GM19351 (cell line): ENCODE measurements at regions not wholly inside any gene's neighbourhood (a gene's known extent, or its start where the extent isn't known, plus 50 kb on each side); places are given as distances from the start of the nearest gene placed in this dataset.

Experiments
- ATAC-seq: cut with Tn5 transposase; IDR thresholded peaks from one replicate; pipeline ENCODE4 v1.9.1; 2021; ENCODE audit warnings: mild to moderate bottlenecking, moderate library complexity; ENCODE audit not compliant: unreplicated experiment

DNA sequence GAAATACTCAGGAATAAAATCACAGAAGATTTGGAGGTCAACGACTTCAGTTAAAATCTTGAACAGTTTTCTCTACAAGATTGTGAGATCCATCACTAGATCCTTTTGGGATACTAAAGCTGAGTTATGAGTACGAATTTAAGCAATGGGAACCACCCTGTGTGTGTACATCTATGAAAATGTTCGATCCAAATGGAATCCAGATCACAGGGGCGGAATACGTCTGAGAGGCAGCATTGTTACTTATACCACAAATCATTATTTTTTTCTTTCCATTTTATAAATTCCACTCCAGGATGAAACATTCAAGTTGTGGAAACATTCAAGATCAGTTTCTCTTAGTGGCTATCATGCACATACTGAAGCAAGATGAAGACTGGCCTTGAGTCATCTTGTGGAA lies 239.3 kb upstream of the PAPPA start:
- no peak for ATAC-seq

DNA sequence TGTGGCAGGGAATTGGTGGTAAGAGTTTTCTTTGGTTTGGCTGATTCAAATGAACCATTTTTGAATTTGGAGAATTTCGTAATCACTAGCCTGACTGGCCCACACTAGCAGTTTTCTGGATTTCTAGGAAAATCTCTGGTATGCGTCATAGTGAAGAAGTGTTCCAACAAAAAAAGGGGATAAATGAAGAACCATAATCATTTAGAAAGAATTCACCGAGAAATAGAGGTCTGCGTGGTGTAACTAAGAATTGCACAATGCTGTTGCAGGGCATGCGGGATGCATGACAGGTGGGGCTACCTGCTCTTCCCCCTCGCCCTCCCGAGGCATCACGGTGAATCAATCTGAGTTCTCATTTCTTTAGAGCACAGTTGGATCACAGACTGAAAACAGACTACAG lies 232.3 kb upstream of the PAPPA start:
- ATAC-seq: no peak

DNA sequence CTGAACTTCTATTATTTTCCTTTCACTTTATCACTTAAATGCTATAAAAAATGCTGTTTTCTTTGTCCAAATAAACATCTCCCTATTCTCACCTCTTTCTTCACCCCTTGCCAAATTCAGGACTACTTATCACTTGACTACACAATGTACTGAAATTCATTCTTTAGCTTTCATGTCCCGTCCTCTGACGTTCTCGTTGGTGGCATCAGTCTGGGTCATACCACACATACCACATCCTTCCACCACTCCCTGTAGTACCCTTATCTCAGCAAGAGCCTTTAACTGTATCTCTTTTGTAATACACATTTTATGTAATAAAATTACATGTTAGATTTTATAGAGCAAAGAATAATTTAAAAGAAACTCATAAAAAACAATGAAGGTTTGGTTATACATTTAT lies 231.1 kb upstream of the PAPPA start:
- ATAC-seq: no peak

DNA sequence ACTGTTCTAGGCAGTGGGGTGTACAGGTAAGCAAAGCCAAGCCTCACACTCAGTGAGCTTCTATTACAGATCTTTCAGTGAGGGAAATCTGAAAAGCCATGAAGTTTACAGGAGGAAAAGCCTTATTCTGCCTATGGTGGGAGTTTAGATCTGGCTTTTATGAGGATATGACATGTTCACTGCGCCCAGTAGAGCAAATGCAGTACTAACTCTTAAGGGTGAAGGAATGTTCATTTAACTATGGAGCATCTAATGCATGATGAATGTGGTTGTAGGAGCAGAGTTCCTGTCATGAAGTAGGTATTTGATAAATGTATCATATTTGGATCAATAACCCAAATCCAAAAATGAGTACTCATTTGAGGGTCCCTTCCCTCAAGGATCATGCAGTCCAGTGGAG lies 230.2 kb upstream of the PAPPA start:
- no peak for ATAC-seq

DNA sequence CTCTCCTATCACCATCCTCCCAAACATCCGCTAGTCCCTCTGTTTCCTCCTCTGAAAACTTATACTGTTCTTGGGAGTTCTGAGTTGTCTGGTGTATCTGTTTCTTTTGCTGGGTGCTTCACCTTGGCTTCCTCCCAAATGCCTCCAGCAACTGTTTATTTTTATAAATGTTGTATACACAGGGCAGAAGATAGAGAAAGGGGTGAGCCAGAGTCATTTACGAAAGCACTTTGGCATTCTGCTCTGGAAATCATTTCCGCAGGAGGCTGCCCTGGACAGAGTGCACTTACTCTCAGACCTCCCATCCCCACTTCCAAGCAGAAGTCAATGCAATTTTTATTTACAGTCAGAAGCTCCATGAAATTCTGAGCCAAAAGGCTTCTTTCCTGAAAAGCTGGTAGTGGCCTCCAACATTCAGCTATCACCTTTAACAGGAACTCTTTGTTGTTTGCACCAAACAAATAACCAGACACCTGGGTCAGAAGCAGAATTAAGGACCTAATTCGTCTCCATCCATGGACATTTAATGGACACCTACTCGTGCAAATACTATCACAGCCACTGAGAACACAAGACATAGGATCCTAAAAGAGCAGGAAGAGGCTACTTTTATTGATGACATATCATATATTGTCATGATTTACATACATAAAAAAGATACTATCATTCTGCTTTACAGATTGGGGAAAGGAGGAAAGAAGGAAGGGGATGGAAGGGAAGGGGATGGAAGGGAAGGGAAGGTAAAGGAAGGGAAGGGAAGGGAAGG lies 229.5 kb upstream of the PAPPA start:
- ATAC-seq: no peak

DNA sequence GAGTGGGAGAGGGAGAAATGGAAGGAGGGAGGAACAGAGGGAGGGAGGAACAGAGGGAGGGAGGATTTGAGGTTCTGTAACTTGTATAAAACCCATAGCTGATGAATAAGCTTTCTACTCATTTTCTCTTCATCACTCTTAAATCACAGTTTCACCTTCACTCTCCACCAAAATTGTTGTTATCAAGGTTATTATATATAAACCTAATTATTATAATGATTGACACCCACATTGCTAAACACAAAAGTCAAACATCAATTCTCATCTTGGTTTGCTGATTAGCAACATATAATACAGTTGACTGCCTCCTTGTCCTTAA lies 229.0 kb upstream of the PAPPA start:
- no peak for ATAC-seq

DNA sequence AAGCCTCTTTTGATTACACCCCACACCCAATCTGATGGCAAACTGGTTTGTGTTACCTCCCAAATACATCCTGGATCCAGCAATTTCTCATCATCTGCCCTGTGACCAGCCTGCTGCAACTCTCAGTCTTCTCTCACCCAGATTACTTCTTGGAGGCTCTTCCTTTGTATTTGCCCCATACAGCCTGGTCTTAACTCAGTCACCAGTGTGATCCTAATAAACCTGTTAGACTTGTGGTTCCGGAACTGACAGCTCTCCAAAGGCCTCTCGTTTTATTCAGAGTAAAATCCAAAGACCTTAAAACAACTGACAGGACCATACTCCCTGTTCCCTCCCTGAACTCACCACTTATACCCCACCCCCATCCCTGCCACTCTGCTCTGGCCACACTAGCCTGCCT lies 228.2 kb upstream of the PAPPA start:
- no peak for ATAC-seq

DNA sequence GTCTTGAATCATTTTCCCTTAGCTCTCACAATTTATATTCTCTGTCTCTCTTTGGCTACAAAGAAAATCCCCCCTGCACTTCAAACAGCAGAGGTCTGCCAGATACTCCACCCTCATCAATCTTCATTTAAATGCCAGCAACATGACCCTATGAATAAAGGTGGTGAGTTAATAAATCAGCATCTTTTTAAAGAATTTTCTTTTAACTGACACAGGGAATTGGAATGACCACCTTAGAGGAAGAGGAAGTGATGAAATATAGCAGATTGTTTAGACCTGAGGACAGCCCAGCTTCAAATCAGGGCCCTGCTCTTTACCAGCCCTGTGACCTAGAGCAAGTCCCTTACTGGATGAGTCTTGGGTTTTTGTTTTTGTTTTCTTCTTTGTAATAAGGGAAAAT lies 223.1 kb upstream of the PAPPA start:
- ATAC-seq: no peak

DNA sequence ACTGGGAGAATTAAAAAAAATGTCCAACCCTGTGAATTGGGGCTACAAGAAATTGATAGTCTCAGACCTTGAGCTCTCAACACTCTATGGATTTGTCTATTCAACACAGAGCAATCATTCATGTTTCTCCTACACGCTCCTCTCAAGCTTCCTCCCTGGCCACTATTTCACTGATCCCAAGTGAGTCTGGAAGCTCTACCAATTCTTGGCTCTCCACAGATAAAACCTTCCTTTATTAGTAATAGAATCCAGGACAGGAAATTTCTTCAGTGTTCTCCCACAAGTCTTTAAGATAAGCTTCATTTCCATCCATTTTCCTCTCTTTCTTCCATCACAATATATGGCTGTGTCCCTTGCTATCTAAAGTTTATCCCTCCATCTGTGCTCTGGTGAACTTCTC lies 215.1 kb upstream of the PAPPA start:
- no peak for ATAC-seq

DNA sequence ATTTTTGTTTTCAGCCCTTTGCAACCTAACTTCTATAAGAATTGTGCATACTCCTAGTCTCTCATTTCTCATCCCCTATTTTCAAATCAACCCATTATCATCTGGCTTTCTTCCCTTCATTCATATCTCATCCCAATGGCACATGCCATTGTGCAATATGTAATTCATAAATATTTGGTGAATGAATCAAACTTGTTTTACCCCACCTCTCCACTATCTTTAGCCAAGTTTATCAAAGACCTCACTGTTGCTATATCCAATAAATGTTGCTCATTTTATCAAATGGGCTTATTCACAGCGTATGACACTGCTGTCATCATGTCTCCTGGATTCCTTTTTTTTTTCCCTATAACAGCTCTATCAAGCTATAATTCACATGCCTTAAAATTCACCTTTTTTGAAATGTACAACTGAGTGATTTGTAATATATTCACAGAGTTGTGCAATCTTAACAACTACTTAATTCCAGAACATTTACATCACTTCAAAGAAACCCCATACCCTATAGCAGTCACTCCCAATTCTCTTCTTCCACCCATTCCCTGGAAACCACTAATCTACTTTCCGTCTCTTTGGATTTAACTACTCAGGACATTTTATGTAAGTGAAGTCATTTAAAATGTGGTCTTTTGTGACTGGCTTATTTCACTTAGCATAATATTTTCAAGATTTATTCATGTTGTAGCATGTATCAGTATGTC lies 214.4 kb upstream of the PAPPA start:
- ATAC-seq: no peak

DNA sequence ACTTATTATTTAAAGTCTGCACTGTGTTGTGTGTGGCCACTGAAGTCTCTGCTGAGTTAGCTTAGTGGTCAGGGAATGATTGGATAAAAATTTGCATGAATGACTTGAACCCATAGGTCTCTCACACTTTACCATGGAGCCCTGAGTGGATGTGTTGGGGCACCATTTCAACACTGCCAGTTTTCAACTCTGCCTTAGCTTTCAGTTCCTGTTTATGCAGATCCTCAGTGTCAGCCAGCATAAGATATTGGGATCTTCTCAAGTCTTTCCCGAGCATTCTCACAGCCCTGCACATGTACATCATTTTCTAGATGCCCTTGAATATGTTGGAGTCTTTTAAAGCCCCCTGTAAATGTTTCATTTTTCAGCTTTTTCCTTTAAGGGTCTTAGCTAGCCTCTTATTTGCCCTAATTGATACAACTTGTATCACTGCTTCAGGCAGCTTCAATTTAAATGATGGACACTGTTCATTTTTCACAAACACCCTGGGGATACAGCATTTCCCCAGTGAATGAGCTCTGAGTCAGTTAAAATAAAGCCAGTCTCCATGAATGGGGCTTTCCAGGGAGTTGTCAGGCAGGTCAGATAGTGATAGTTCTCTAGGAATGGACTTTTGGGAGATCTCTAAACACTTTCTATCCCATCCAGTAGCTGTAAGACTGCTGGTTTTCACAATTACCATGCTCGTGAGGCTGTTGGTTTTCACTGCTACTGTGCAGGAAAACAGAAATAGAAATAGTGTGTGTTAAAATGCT lies 211.9 kb upstream of the PAPPA start:
- ATAC-seq: no peak

DNA sequence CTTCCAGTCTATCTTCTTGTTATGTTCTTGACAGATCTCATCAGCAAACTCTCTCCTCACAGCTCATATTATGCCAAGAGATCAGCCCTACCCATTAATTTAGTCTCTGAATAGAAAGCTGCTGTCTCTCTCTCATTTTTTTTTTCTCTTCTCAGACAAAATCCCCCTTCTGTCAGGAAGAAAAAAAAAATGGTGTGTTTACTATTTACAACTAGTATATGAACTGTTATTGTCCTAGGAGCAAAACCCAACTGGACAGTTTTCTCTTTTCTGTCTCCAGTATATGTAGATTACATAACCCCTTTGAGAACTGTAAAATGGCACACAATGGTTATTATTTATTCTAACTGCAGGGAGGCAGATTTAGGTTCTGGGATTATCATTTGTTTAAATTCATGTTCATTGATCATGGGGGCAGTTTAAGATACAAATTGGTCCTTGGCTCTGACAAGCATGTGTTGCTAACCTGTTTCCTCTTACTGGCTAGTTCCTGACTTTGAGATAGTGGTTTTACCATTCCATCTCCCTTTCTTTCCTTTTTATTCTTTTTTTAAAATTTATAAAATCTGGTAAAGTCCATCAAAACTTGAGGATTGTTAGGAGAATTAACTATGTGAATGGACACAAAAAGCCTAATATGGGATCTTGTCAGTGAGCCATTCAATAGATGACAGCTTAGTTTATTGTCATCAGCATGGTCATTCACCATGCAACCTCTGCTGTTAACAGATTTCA lies 210.0 kb upstream of the PAPPA start:
- no peak for ATAC-seq

DNA sequence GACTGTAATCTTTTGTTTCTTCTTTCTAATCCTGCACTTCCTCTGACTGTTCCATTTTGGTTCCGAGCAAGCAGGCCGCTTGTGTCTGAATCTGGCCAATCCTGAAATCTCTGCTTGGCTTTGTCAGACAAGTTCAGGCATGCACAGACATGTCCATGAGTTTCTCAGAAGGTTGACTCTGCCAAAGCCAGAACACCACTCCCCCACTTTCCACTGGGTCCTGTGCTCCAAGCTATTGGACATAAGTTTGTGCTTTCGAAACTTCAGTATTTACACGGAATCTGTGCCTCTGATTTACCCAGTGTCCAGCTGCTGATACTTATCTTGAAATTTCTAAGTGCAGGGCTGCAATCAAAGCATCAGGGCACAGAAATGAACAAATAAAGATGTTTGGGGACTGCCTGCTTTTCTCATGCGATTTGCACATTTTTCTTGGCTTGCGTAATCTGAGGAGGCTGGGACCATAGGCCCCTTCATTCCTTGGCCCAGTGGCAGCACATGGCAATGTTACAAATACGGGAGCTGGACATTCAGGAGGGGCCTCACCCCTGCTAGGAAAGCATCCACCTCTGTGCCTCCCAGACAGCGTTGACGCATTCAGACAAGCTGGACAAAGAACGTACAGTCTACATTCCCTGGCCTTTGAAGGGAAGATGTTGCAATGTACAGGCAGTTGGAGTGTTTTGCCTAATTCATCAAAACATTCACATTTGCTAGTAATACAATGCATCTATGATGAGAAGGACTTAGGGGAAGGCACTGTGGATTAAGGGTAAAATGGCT lies 209.2 kb upstream of the PAPPA start:
- ATAC-seq: no peak

DNA sequence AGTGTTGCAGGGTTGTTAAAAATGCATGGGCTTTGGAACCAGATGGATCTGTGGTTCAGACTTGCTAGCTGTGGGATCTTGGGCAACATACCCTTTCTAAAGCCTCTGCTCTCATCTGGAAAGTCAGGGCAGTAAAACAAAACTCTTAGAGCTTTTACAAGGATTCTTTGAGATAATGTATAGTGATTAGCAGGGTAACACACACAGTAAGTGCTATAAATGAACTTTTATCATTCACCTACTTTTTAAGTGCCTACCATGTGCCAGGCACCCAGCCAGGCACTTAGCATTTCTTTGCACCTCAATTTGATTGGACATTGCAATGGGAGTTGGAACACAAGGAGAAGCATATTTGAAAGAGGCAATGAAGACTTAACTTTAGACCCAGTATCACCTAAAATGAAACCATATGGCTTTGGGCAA lies 208.6 kb upstream of the PAPPA start:
- no peak for ATAC-seq

DNA sequence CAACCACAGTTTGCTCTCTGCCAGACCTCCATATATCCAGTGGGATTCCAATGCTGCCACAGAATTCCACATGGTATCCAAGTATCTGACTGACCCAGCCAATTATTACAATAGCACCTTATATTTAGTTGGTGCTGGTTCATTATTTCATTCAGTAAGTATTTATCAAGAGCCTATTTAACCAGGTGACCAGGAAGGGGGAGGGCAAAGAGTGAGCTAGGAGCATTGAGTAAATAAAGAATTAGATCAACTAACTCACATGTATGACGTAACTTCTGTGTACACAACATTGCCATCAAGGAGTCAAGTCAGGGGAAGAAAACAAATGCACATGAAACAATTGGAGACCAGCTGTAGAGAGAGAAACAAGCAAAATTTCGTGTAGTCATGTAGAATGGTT lies 207.1 kb upstream of the PAPPA start:
- no peak for ATAC-seq

DNA sequence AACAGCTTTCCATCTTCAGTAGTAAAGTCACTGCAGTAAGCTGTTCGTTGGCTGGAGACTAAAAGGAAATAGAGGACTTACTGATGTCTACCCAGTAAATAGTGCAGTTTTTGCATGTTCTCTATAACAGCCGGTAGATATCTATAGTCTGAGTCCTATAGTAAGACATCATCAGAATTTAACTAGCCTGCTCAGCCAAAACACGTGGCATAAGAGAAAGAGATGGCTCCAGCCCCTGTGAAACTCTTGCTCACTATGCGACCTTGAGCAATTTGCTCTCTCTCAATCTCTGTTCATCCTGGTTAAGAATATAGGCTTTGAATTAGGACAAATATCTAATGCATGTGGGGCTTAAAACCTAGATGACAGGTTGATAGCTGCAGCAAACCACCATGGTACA lies 201.6 kb upstream of the PAPPA start:
- ATAC-seq: no peak

DNA sequence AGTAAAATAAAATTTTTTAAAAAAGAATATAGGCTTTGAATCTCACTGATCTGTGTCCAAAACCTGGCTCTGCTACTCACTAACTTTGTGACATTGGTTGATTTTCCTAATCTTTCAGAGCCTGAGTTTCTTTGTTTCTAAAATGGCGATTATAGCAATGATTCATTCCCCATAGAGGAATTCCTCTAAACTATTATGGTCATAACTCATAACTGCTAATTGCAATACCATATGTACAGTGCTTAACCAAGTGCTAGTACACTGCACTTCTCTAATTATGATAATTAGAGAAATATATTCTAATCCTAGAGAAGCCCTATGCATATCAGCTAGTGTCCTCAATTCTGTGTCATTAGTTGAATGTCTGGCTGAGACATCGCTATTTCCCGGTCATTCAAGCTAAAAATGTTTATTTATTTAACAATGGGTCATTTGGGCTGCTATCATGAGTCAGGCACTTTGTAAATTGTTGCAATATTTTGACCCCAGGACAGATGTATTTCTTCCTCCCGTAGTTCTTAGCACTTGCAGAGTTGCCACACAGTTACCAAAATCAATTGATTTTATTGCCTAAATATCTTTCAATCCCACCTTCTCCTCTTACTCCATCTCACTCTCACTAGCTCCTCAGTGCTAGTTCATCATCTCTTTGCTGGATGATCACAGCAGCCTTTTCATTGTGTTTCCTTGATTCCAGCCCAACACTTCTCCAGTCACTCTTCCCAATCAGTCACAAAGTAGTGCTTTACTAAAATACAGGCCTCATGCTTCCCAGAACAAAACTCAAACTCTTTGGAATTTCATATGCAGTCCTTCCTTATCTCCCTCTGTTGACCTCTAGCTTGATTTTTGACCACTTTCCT lies 200.9 kb upstream of the PAPPA start:
- ATAC-seq: no peak

DNA sequence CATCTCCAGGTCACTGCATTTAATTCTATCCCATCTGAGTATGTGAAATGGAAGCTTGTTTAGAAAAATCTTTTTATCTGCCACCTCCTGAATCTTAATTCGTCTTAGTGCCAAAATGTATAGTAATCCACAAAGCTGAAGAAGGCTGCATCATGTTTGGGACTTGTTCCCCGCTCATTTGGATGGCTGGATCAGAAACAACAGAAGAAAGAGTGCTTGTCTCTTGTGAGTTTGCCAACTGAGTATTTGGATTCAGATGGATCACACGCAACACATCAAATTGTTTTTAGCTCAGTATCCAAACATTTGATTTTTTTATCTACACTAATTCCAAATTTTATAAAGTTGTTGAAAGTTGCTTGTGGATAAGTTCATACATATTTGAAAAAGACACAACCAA lies 197.2 kb upstream of the PAPPA start:
- no peak for ATAC-seq

DNA sequence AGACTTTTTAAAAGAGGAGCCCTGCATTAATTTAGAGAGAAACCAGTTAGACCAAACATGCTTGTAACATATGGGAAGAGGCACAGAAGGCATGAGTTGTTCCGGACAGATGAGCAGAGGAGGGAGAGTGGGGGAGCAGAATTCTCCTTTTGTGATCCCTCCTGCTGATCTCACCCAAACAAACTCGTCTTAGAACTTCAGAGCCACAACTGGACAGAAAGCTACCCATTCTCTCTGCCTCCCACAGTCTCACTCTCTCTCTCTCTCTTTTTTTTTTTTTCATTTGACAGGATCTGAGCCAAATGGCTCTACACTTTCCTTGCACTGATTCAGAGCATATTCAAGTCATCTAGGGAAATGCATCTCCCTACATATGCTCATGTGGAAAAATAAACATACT lies 196.0 kb upstream of the PAPPA start:
- no peak for ATAC-seq
